Stimulated activated CD8-positive, alpha-beta memory T cell treated with anti-CD3 and anti-CD28 coated beads, Interleukin-7, amount 100 ng/mL, for 24 hours (primary cell): ENCODE measurements at regions not wholly inside any gene's neighbourhood (a gene's known extent, or its start where the extent isn't known, plus 50 kb on each side); places are given as distances from the start of the nearest gene placed in this dataset.
"Not testable (repeated sequence)": the region's sequence is repeated elsewhere in the genome, so short reads cannot be mapped to it uniquely, and the experiment has no call there.

ENCODE experiments used
- DNase-seq: peaks from one replicate; pipeline ENCODE4 v3.0.0-alpha.2; 2020; ENCODE audit warnings: low read depth

- no peak for DNase-seq
Observed at GRCh38 chr6:160804639-160805038, 102.6 kb downstream of the PLG start.

- no peak for DNase-seq
Observed at GRCh38 chr6:160808263-160808662, 106.2 kb downstream of the PLG start.

DNA sequence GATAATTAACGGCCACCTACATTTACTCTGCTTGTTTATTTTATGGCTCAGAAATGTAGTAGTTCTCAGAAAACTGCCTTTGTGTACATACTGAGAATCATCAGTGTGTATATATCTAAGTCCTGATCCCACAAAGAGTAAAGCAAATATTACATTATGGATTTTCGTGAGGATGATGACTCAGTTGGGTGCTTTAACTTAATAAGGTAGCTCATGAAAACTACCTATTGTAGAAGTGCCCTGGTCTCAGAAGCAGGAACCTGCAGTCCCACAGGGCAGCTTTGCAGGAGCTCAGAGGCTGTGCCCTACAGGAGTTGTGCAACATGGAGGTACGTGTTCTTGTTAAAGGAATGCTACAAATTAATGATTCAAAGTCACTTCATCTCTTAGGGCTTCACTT, 108.2 kb downstream of the PLG start:
- no peak for DNase-seq

GRCh38 chr6:160812097-160812496, 110.1 kb downstream of the PLG start:
- DNase-seq = no peak

GRCh38 chr6:160818934-160819333, 116.9 kb downstream of the PLG start:
- DNase-seq = no peak

DNA sequence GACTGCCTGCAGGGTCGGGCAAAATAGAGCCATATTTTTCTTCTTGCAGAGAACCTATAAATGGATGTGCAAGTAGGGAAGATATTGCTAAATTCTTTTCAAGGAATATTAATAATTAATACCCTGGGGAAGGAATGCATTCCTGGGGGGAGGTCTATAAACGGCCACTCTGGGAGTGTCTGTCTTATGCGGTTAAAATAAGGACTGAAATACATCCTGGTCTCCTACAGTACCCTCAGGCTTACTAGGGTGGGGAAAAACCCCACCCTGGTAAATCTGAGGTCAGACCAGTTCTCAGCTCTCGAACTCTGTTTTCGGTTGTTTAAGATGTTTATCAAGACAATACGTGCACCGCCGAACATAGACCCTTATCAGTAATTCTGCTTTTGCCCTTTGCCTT, 118.6 kb downstream of the PLG start:
- DNase-seq = not testable (repeated sequence)

DNA sequence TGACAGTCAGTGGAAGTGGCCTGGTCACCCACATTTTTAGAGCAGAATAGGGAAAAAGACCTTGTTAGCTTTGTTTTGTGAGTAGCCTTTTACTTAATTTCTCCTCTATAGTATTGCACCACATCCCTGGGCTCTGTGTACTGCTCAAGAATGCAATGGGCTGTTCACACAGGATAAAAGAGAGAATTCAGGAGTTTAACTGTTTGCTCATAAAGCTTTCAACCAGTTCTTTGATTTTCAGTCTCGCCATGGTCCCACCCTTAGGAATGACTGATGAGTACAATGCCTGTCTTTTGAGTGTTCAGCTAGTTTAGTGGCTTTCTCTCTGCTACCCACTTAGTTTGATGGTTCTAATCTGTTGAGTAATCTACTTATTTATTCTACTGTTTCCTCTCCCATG, 129.7 kb downstream of the PLG start:
- DNase-seq = no peak

GRCh38 chr6:160832422-160832821, 130.4 kb downstream of the PLG start:
- DNase-seq = no peak

GRCh38 chr6:160837146-160837545, 135.1 kb downstream of the PLG start:
- no peak for DNase-seq

DNA sequence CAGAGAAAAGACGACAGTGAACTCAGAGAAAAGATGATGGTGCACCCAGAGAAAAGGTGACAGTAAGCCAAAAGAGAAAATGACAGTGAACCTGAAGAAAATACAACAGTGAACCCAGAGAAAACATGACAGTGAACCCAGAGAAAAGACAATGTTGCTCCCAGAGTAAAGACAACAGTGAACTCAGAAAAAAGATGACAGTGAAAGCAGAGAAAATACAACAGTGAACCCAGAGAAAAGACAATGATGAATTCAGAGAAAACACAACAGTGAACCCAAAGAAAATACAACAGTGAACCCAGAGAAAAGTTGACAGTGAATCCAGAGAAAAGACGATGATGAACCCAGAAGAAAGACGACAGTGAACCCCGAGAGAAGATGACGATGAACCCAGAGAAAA, 140.5 kb upstream of the MAP3K4 start:
- no peak for DNase-seq

DNA sequence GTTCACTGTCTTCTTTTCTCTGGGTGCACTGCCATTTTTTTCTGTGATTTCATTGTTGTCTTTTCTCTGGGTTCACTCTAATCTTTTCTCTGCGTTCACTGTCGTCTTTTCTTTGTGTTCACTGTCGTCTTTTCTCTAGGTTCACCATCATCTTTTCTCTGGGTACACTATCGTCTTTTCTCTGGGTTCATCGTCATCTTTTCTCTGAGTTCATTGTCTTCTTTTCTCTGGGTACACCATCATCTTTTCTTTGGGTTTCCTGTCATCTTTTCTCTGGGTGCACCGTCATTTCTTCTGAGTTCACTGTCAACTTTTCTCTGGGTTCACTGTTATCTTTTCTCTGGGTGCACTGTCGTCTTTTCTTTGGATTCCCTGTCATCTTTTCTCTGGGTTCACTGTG, 137.6 kb upstream of the MAP3K4 start:
- DNase-seq = no peak

- DNase-seq = no peak
Observed at GRCh38 chr6:160858886-160859285, 132.7 kb upstream of the MAP3K4 start.

DNA sequence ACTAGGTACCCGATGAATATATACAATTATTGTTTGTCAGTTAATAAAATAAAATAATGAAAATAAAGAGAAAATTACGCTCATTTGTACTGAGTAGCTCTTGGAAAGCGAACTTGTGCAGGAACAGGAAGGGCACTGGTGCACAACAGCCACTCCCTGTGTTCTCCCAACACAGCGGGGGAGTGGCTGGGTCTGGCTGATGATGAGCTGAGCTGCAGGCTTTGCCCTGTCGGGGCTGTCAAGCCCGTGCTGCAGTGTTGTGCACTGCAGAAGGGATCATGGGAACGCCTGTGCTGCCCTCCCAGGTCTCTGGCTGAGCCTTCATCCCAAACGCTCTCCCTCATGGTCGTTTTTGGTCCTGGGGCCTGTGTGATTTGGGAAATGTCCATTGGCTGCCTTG, 131.7 kb upstream of the MAP3K4 start:
- DNase-seq = no peak

GRCh38 chr6:160861824-160862223, 129.7 kb upstream of the MAP3K4 start:
- DNase-seq = no peak

GRCh38 chr6:160863782-160864181, 127.8 kb upstream of the MAP3K4 start:
- DNase-seq = no peak

DNA sequence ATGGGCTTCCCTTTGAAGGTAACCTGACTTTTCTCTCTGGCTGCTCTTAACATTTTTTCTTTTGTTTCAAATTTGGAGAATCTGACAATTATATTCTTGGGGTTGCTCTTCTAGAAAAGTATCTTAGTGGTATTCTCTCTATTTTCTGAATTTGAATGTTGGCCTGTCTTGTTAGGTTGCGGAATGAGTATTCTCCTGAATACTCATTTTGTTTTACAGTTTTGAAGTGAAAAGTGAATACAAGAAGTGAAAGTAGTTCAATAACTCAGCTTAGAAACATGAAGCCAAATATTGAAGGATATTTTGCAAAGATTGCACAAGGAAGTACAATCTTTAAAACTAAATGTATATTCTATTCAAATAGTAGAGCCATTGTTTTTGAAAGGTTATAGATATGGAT, 120.2 kb upstream of the MAP3K4 start:
- no peak for DNase-seq

DNA sequence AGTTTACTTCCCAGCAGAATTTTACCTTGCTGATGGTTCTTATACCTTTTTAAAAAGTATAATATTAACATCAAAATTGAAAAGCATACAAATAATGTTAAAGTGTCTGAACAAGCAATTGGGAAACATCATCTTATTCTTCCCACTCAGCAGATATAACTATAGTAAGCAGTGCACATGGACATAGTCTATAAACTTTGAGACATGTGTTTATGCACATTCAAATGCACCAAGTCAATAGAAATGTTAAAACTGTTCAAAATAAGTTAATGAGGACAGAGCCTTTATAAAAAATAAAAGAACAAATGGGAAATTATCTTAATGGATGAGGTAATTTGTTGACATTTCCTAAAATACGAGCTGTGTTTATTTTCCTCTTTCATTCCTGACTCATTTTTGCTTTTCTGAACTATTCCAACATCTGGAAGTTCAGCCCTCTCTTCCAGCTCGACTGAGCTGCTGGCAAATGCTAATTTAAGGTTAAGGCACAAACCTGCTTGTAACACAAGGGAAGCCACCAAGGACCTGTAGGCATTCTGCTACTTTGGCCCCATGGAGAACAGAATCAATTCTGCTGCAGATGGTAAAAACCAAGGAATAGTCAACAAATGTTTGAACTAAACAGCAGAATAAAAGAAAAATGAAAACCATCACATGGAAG, 110.3 kb upstream of the MAP3K4 start:
- no peak for DNase-seq

DNA sequence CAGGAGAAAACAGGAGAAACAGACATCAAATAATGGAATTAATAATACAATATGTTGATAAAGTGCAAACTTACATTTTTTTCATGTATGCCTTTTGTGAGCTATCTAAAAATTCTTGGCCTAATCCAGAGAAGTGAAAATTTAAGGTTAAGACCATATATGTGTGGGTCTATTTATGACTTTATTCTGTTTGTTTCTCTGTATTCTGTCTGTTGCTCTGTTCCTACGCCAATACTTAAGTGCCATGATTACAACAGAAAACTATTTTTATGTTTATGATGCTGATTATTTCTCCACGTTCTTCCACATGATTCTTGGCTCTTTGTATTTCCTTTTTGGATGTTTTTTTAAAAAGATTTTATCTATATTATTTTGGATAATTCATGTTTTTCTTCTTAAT, 109.6 kb upstream of the MAP3K4 start:
- DNase-seq = no peak

DNA sequence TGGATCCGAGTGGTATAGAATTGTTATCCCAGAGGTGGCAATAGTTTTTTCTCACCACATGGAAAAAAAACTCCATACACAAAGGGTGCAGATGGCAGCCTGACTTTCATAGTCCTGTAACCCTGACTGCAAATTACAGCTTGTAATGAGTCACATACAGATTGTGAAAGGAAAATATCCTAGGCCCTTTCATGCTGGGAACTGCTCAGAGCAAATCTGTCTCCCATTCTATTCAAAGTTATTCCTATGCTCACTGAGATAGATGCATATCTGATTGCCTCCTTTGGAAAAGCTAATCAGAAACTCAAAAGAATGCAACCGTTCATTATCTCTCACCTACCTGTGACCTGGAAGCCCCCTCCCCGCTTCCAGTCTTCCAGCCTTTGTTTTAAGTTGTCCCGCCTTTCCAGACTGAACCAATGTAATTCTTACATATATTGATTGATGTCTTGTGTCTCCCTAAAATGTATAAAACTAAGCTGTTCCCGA, 108.7 kb upstream of the MAP3K4 start:
- DNase-seq = no peak

- no peak for DNase-seq
Observed at GRCh38 chr6:160883560-160883959, 108.0 kb upstream of the MAP3K4 start.

DNA sequence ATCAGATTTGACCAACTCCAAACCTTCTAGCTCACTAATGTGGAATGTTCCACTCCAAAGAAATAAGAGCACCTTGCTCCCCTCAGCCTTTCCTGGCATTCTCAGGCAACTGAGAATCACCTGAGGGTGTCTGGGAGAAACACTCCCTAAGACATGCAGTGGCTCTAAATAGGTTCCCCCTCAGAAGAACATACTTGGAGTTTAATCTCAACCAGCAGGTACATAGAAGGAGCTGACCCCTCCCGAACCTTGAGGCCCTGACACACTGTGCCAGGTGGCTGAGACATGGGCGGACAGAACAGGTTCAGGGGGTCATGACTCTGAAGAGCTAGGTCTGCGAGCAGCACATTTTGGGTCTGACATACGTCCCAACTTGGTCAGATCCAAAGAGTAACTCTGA, 107.6 kb upstream of the MAP3K4 start:
- no peak for DNase-seq

GRCh38 chr6:160889148-160889547, 102.4 kb upstream of the MAP3K4 start:
- DNase-seq = not testable (repeated sequence)

DNA sequence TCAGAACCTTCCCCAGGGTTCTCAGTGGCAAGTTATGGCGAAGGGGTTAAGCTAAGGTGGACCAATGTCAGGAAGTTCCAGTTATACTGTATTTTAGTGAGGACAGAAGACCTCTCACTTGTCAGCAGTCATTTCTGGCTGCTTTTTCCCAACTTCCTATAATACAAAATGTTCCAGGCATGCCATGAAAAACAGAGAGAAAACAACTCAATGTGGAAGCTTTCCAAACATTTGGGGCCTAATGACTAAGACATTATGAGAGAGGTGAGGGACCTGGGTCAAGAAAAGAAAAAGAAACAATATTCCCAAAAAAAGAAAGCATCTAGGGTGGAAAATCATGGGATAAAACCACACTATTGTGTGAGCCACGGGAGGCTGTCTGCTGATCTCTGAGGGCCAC, 99.9 kb upstream of the MAP3K4 start:
- no peak for DNase-seq

- DNase-seq = no peak
Observed at GRCh38 chr6:160895562-160895961, 96.0 kb upstream of the MAP3K4 start.
